GM12878 (cell line): ENCODE measurements at regions not wholly inside any gene's neighbourhood (a gene's known extent, or its start where the extent isn't known, plus 50 kb on each side); places are given as distances from the start of the nearest gene placed in this dataset.

Experiments used
- ATAC-seq: fragments of 200-7000 bp; cut with Tn5 transposase; 3 replicates; pipeline ENCODE4 v1.9.1; 2020; ENCODE audit warnings: mild to moderate bottlenecking, moderate library complexity
- BruUV-seq: library from RNA; stranded (reverse); fragments of 400-500 nt; replicated peaks from 2 replicates; lab custom pipeline; 2021; lab: Mats Ljungman, UMichigan
- CTCF ChIA-PET: fragments of 300-600 bp; sonication (Branson Sonifier 250); formaldehyde crosslinking; extraction: SDS; loops from one replicate; lab custom pipeline; 2021; ENCODE audit warnings: inconsistent platforms; lab: Yijun Ruan, JAX
- POLR2A ChIA-PET: fragments of 350-600 bp; formaldehyde crosslinking; extraction: SDS; loops from one replicate; lab custom pipeline; 2021; ENCODE audit warnings: inconsistent platforms; lab: Charles Lee
- RAD21 ChIA-PET: fragments of 300-600 bp; sonication (Branson Sonifier 250); formaldehyde crosslinking; loops from one replicate; lab custom pipeline; 2023; ENCODE audit warnings: antibody characterized with exemption; ENCODE audit not compliant: unreplicated experiment; lab: Charles Lee
- SMC1A ChIA-PET: fragments of 300-600 bp; sonication (Branson Sonifier 250); formaldehyde crosslinking; loops from one replicate; lab custom pipeline; 2023; ENCODE audit not compliant: unreplicated experiment, uncharacterized antibody; lab: Charles Lee
- DNase-seq: peaks from one replicate; pipeline ENCODE4 v3.0.0-alpha.2; 2011; ENCODE audit warnings: low read depth, low spot score
- FAIRE-seq: peaks from 3 replicates; lab custom pipeline; 2011; peaks lifted over from hg19 to GRCh38; lab: Jason Lieb, UNC
- H2AFZ ChIP-seq: 2 replicates; pipeline ENCODE4 v1.6.0; 2011; ENCODE audit warnings: low read depth, low read length, control low read depth; ENCODE audit not compliant: control insufficient read depth
- H3K27ac ChIP-seq: 2 replicates; pipeline ENCODE4 v1.5.1; 2011; ENCODE audit warnings: control low read depth; ENCODE audit not compliant: control insufficient read depth, insufficient read depth
- H3K27me3 ChIP-seq, 2 experiments: replicated peaks in 1 of 2; 2 replicates each; pipeline versions ENCODE4 v1.6.0 to v1.6.1; 2011; ENCODE audit warnings: low read length in 1 of 2; ENCODE audit not compliant: control insufficient read depth in 2 of 2, insufficient read depth in 2 of 2
- H3K36me3 ChIP-seq, 2 experiments: 2 replicates each; pipeline ENCODE4 v1.5.1; 2011; ENCODE audit warnings: low read length in 1 of 2; ENCODE audit not compliant: control insufficient read depth in 2 of 2, insufficient read depth in 2 of 2
- H3K4me1 ChIP-seq: 2 replicates; pipeline ENCODE4 v1.6.1; 2011; ENCODE audit warnings: mild to moderate bottlenecking, low read length, moderate library complexity, mixed read lengths; ENCODE audit not compliant: control insufficient read depth, insufficient read depth
- H3K4me2 ChIP-seq: 2 replicates; pipeline ENCODE4 v1.6.0; 2011; ENCODE audit warnings: control low read depth; ENCODE audit not compliant: control insufficient read depth, insufficient read depth
- H3K4me3 ChIP-seq: fragments of 200-600 bp; sonication (generic); 2 replicates; pipeline ENCODE4 v1.5.1; 2016
- H3K79me2 ChIP-seq: 2 replicates; pipeline ENCODE4 v1.6.0; 2011; ENCODE audit warnings: low read length; ENCODE audit not compliant: control insufficient read depth, insufficient read depth
- H3K9ac ChIP-seq: 2 replicates; pipeline ENCODE4 v1.8.0; 2011; ENCODE audit warnings: low read length, control low read depth, mixed read lengths; ENCODE audit not compliant: control insufficient read depth, insufficient read depth
- H3K9me3 ChIP-seq: replicated peaks from 3 replicates; pipeline ENCODE4 v1.5.1; 2011; ENCODE audit warnings: mild to moderate bottlenecking, low read length; ENCODE audit not compliant: control insufficient read depth, insufficient read depth
- H4K20me1 ChIP-seq: 2 replicates; pipeline ENCODE4 v1.6.0; 2011; ENCODE audit not compliant: control insufficient read depth, insufficient read depth
- BACH1 ChIP-seq: fragments of 450-650 bp; IDR thresholded peaks from 2 replicates; pipeline ENCODE4 v1.6.1; 2017; ENCODE audit warnings: mild to moderate bottlenecking, borderline replicate concordance
- CBX3 ChIP-seq: fragments of 200-600 bp; sonication (generic); IDR thresholded peaks from 2 replicates; pipeline ENCODE4 v1.6.1; 2016; ENCODE audit warnings: low read depth, borderline replicate concordance
- EED ChIP-seq: sonication (generic); IDR thresholded peaks from 2 replicates; pipeline ENCODE4 v1.6.1; 2016; ENCODE audit warnings: antibody characterized with exemption, low read depth
- EP300 ChIP-seq, 2 experiments: fragments of 150-350 bp in 1 of 2; IDR thresholded peaks; 2 replicates each; pipeline ENCODE4 v1.6.1; 2011 to 2012; ENCODE audit warnings: low read depth in 2 of 2, low read length in 2 of 2, borderline replicate concordance in 1 of 2, improper control_type of control experiment in 1 of 2, inconsistent platforms in 1 of 2; ENCODE audit not compliant: control insufficient read depth in 1 of 2
- EZH2 ChIP-seq: IDR thresholded peaks from 2 replicates; pipeline ENCODE4 v1.6.1; 2012; ENCODE audit warnings: low read depth, mild to moderate bottlenecking, control low read depth, inconsistent platforms, low read length, borderline replicate concordance; ENCODE audit not compliant: control insufficient read depth
- GATAD2B ChIP-seq: fragments of 450-650 bp; conservative IDR thresholded peaks from 2 replicates; pipeline ENCODE4 v1.6.1; 2017; ENCODE audit warnings: low read depth, mild to moderate bottlenecking, moderate library complexity
- IRF4 ChIP-seq: IDR thresholded peaks from 2 replicates; pipeline ENCODE4 v1.6.1; 2011; ENCODE audit warnings: low read depth, low read length
- NFXL1 ChIP-seq: fragments of 450-650 bp; IDR thresholded peaks from 2 replicates; pipeline ENCODE4 v1.6.1; 2017; ENCODE audit warnings: antibody characterized with exemption, mild to moderate bottlenecking, borderline replicate concordance
- NFYB ChIP-seq: IDR thresholded peaks from 2 replicates; pipeline ENCODE4 v1.6.1; 2011; ENCODE audit warnings: low read depth, mild to moderate bottlenecking, low read length, improper control_type of control experiment, moderate library complexity; ENCODE audit not compliant: insufficient read depth
- PKNOX1 ChIP-seq: fragments of 450-650 bp; IDR thresholded peaks from 2 replicates; pipeline ENCODE4 v1.6.1; 2016; ENCODE audit warnings: mild to moderate bottlenecking
- POLR2AphosphoS2 ChIP-seq: IDR thresholded peaks from 2 replicates; pipeline ENCODE4 v1.6.1; 2011; ENCODE audit warnings: low read depth, mild to moderate bottlenecking, low read length, improper control_type of control experiment, moderate library complexity
- RAD51 ChIP-seq: fragments of 450-650 bp; IDR thresholded peaks from 2 replicates; pipeline ENCODE4 v1.6.1; 2016; ENCODE audit warnings: moderate library complexity, mild to moderate bottlenecking, inconsistent platforms
- ZBED1 ChIP-seq: IDR thresholded peaks from 2 replicates; pipeline ENCODE4 v1.6.1; 2016; ENCODE audit warnings: borderline replicate concordance
- ZNF274 ChIP-seq: IDR thresholded peaks from one replicate; pipeline ENCODE4 v1.8.0; 2011; ENCODE audit not compliant: insufficient read length, insufficient read depth
- ZNF622 ChIP-seq: fragments of 450-650 bp; IDR thresholded peaks from 2 replicates; pipeline ENCODE4 v1.6.1; 2017; ENCODE audit warnings: mild to moderate bottlenecking, inconsistent platforms
- ZNF687 ChIP-seq: fragments of 450-650 bp; IDR thresholded peaks from 2 replicates; pipeline ENCODE4 v1.6.1; 2017; ENCODE audit warnings: mild to moderate bottlenecking, moderate library complexity
- WGBS: methylation state at CpG from one replicate; pipeline ENCODE4 v1.1.6; 2016; ENCODE audit warnings: low lambda C conversion rate; ENCODE audit not compliant: insufficient replicate concordance, insufficient coverage; ENCODE audit errors: missing lambda C conversion rate; 5-methylcytosine and 5-hydroxymethylcytosine counted together
- in situ Hi-C: fragments of 300-500 bp; cut with MboI; formaldehyde crosslinking; loops from 9 replicates; pipeline ENCODE4 v1.14.3; 2018; ENCODE audit warnings: mixed read lengths
- intact Hi-C: fragments of 100-400 bp; cut with micrococcal nuclease; formaldehyde crosslinking; loops from one replicate; pipeline ENCODE4 v1.14.2; 2022; ENCODE audit not compliant: unreplicated experiment
- TF ChIP-seq, protein P1 (sequence below): IDR thresholded peaks from 2 replicates; pipeline ENCODE4 v1.6.1; 2011; ENCODE audit warnings: low read depth, low read length, improper control_type of control experiment, borderline replicate concordance
- TF ChIP-seq, protein P2 (sequence below): fragments of 450-650 bp; IDR thresholded peaks from 2 replicates; pipeline ENCODE4 v1.6.1; 2017; ENCODE audit warnings: mild to moderate bottlenecking

- Histone ChIP-seq H4K20me1 (no peaks in the 10 kb centered on the region), H3K79me2 (no peaks in the 10 kb centered on the region), H3K4me3 (no peak overlapping the region), H3K36me3 (no peaks in the 10 kb centered on the region), H3K27me3 (no peaks in the 10 kb centered on the region), H2AFZ (no peak overlapping the region), H3K9ac (no peak overlapping the region), H3K9me3 (no peaks in the 10 kb centered on the region), H3K4me1 (no peaks in the 10 kb centered on the region), H3K27ac (no peak overlapping the region), H3K4me2 (no peak overlapping the region)
- intact Hi-C loops (no loop called here), in situ Hi-C loops (no loop called here)
- FAIRE-seq (no peak), ATAC-seq (no peak), DNase-seq (no peak)
- WGBS = 33% methylated on average over 2 of the region's 2 CpGs
- no TSS peak for BruUV-seq
- CTCF ChIA-PET = no interaction called here
- POLR2A ChIA-PET = no interaction called here
- RAD21 ChIA-PET = no interaction called here
- SMC1A ChIA-PET = interaction anchor here (1.3 kb wide), 1 partner anchor 9 kb away, joined by 3 read pairs; no protein-coding TSS in a partner anchor
- no peak for TF ChIP-seq ZNF622
- TF ChIP-seq, protein P1, sequence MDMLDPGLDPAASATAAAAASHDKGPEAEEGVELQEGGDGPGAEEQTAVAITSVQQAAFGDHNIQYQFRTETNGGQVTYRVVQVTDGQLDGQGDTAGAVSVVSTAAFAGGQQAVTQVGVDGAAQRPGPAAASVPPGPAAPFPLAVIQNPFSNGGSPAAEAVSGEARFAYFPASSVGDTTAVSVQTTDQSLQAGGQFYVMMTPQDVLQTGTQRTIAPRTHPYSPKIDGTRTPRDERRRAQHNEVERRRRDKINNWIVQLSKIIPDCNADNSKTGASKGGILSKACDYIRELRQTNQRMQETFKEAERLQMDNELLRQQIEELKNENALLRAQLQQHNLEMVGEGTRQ = no peak
- no peak for TF ChIP-seq EED
- TF ChIP-seq PKNOX1 = no peak
- TF ChIP-seq ZBED1 = no peak
- no peak for TF ChIP-seq RAD51
- TF ChIP-seq CBX3 = no peak
- TF ChIP-seq, protein P2, sequence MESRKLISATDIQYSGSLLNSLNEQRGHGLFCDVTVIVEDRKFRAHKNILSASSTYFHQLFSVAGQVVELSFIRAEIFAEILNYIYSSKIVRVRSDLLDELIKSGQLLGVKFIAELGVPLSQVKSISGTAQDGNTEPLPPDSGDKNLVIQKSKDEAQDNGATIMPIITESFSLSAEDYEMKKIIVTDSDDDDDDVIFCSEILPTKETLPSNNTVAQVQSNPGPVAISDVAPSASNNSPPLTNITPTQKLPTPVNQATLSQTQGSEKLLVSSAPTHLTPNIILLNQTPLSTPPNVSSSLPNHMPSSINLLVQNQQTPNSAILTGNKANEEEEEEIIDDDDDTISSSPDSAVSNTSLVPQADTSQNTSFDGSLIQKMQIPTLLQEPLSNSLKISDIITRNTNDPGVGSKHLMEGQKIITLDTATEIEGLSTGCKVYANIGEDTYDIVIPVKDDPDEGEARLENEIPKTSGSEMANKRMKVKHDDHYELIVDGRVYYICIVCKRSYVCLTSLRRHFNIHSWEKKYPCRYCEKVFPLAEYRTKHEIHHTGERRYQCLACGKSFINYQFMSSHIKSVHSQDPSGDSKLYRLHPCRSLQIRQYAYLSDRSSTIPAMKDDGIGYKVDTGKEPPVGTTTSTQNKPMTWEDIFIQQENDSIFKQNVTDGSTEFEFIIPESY = no peak
- TF ChIP-seq ZNF274 = no peak
- TF ChIP-seq NFXL1 = no peak
- no peak for TF ChIP-seq ZNF687
- TF ChIP-seq GATAD2B = no peak
- no peak for TF ChIP-seq EZH2
- TF ChIP-seq NFYB = no peak
- TF ChIP-seq POLR2AphosphoS2 = no peak
- TF ChIP-seq EP300 (IDR thresholded peaks at IDR 0.05; ENCODE audit: borderline replicate concordance in 1 of 2, control insufficient read depth in 1 of 2, low read depth in 2 of 2, low read length in 2 of 2) = no peak
- TF ChIP-seq BACH1 = no peak
- no peak for TF ChIP-seq IRF4
Observed at GRCh38 chr9:86731511-86732063, 215.7 kb downstream of the GAS1 start.
